RPMI7951 (cell line): ENCODE measurements at regions not wholly inside any gene's neighbourhood (a gene's known extent, or its start where the extent isn't known, plus 50 kb on each side); places are given as distances from the start of the nearest gene placed in this dataset.
"Not testable (repeated sequence)": the region's sequence is repeated elsewhere in the genome, so short reads cannot be mapped to it uniquely, and the experiment has no call there.

Experiments
- DNase-seq: peaks from one replicate; pipeline ENCODE4 v3.0.0-alpha.2; 2012; ENCODE audit warnings: low read depth

DNA sequence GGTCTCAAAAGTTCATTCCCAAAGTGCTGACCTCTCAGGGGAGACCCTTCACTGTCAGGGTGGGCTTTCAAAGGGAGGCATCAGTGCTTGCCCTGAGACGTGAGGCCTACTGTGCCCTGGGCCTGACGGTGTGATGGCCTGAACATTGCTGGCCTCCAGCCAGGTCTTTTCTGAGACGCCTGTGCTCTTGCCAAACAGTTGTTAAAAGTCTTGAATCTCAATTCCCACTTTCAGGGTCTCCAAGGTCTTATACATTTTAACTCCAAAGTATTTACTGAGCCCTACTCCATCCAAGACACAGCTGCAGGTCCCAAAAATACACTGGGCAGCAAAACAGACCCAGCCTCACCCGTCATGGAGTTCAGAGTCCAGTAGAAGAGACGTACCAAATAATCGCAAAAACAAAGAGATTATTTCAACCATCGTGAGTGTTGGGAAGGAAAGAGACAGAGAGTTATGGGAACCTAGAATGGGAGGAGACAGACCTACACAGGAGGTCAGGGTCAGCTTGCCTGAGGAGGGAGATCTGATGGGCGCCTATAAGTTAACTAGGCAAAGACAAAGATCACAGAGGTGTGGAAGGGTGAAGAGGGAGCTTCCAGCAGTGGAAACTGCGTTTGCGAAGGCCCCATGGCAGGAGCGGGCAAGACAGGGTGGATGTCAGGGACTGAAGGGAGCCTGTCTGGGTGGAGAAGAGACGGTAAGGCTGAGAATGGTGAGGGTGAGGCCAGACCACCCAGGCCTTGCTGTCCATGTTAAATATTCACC lies 446.3 kb downstream of the PREX1 start:
- no peak for DNase-seq

GRCh38 chr20:48380661-48381060 lies 447.1 kb downstream of the PREX1 start:
- no peak for DNase-seq

- no peak for DNase-seq
Measured at GRCh38 chr20:48378976-48379675, 448.7 kb downstream of the PREX1 start.

GRCh38 chr20:48377940-48378339 lies 449.9 kb downstream of the PREX1 start:
- DNase-seq: no peak

- no peak for DNase-seq
Measured at GRCh38 chr20:48375804-48376203, 452.0 kb downstream of the PREX1 start.

DNA sequence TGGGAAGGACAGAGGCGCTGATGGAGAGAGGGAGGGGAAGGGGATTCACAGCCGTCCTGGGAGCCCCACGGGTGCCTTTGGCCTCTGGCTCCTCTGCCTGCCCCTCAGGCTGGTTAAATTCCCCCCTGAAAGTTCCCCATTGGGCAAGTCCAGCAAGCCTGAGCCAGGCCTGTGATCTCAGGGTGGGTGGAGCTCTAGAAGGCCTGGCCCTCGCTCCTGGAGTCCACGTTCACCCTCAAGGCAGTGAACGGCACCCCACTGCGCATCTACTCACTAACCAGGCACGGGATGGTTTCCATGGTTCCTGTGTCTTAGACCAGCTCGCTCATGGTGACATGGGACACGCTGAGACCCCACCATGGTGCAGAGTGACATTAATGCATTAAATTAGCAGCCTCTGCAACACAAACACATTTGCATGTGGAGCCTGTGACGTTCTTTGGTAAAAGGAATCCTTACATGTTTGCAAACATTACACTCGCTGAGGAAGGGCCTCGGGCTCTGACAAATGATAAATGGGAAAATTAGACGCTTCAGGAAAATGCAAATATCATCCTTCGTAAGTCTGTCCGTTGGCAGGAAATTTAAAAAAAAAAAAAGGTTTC lies 452.7 kb downstream of the PREX1 start:
- no peak for DNase-seq

- DNase-seq: not testable (repeated sequence)
Measured at GRCh38 chr20:48374031-48374907, 453.5 kb downstream of the PREX1 start.

DNA sequence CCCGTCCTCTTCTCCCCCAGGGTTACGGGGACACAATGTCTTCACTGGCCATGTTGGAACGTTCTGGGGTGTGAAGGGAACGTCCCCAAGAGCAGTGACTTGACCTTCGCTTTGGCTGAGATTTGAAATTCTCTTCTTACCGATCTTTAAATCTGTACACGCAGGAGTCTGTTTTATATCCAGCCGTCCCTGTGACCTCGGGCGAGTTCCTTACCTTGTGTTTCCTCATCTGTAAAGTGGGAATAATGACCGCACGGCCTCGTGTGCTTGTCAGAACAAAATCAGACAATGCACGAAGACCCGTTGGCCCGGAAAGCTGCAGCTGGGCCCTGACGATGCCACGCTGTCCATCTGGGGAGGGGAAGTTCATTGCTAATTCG lies 454.3 kb downstream of the PREX1 start:
- DNase-seq: no peak

DNA sequence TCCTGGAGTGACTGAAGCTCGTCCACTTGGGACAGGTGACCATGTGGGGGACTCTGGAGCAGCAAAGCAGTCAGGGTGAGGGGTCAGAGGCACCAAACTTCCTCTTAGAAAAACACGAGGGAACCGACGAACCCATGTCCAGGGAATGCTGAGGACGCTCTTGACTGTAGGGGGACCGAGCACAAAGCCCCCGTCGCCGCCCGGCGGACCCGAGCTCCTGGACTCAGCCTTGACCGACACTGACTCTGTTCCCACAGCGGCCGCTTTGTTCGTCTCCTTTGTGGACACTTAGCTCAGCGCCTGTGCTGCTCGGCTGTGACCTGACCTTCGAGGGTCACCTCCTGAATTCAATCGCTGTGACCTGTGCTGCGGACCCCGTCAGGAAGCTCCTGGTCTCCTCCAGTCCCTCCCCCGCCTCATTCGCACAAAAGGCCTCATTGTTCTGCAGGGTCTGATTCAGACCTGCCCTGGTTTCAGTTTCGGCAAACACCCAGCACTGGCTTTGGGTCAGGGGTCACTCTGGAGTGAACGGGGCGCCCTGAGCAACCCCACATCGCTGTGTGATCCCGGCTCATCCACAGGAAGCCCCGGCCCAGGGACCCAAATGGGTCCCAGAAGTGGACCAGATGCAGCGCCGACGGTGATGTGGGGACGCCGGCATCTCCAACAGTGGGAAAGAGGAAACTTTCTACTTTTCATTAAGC lies 454.8 kb downstream of the PREX1 start:
- DNase-seq: peak; percentile 22

DNA sequence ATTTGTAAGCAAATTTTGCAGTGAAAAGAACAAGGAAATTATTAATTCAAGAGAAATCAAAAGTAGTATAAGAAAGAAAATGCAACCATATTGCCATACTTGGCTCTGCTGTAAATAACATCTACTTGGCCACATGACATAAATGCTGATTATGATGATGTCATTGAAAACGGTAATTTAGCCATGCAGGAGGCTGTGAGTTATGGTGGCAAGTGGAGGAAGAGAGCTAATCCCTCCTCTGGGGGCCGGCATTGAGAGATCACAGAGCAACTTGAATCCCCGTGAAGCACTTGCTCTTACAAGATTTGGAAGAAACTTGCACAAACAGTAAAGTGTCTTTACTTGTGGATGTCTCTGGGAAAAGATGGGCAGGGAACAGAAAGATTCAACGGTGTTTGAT lies 456.6 kb downstream of the PREX1 start:
- DNase-seq: no peak

DNA sequence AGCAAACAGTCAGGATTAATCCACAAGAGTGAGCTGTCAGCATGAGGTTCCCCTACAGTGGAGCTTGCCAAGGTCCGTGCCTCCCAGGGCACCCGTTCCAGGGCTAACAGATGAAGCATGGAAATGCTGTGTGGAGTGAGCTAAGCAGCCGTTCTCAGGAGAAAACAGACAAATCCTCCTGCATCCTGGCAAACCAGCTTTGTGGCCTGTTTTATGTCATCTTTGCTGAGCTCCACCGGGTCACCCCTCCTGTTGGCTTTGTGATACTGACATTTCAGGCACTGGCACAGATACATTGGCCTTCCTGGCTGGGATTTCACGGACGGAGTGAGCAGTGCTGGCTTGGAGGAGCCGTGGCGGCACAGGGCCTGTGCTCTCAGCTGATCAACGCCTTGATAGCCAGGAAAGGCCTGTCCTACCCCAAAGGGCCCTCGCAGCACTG lies 459.2 kb downstream of the PREX1 start:
- DNase-seq: not testable (repeated sequence)

GRCh38 chr20:48367541-48368358 lies 460.0 kb downstream of the PREX1 start:
- not testable (repeated sequence) for DNase-seq

DNA sequence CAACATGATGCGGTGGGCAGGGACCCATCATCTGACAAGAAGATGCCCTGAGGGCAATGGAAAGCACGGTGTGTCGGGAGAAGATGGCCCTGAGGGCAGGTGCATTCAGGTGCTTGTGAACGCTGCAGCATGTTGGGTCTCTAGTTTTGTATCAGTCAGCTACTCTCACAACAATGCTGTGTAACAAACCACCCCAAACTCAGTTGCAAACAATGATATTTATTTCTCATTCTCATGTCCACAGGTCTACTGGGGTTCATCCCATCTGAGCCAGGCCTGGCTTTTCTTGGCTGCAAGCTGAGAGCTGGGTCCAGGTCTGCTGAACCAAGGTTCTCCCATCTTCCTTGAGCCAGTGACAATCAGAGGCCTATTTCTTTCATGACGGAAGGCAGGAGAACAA lies 461.6 kb downstream of the PREX1 start:
- DNase-seq: no peak

GRCh38 chr20:48364688-48365421 lies 462.9 kb downstream of the PREX1 start:
- no peak for DNase-seq

GRCh38 chr20:48364055-48364454 lies 463.7 kb downstream of the PREX1 start:
- no peak for DNase-seq

DNA sequence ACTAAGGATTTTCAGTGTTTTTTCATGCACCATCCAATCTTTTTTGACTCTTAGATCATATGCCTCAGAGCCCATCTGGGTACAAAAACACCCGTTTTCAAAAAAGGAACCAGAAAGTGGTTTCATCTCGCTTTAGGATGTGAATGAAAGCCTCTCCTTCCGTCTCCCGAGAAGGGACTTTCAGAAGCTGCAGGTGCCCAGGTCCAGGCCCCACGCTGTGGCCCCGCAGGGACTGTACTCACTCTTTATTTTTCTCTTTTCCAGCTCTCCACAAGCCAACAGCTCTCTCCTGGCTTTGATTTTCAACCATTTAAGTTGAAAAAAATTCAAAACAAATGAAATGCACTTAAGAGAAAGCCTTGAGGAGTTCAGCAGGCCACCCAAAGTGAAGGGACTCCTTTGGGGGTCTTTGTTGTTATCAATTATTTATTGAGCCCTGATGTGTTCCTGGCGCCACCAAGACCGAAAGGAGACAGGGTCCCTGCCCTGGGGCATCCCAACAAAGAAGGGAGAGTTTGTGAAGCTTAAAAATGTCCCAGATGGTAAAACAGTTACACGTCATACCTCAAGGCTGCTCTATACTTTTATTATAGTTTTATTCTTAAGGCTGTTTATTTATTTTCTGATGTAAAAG lies 467.3 kb downstream of the PREX1 start:
- no peak for DNase-seq

DNA sequence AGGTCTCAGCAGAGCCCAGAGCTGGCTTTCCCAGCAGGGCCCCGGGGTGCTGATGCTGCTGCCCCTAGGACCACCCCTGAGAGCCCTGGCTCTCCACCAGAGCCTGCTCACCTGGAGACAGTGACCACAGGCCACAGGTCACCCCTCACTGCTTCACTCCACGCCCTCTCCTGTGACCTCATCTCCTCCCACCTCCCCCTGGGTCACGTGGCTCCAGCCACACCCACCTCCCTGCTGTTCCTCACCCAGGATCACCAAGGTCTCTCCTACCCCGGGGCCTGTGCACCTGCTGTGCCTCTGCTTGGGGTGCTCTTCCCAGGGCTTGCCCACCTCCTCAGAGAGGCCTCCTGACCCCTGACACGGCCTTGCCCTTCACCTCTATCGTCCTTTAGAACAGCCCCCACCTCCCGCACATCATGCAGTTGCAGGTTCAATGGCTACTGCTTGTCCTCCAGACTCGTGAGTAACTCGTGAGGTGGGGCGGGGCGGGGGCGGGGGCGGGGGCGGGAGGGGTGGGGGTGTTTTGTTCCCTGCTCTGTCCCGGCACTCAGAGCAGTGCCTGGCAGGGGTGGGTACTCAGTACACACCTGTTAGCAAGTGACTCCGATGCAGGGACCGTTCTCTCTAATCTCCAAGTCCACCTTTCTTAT lies 468.0 kb downstream of the PREX1 start:
- DNase-seq: no peak

- DNase-seq: not testable (repeated sequence)
Measured at GRCh38 chr20:48359055-48359390, 468.8 kb downstream of the PREX1 start.
